NCI-H2227 treated with DMSO at 0.1 percent for 48 hours (cell line): ENCODE measurements at regions not wholly inside any gene's neighbourhood (a gene's known extent, or its start where the extent isn't known, plus 50 kb on each side); places are given as distances from the start of the nearest gene placed in this dataset.

ENCODE experiments used
- DNase-seq: peaks from one replicate; lab custom pipeline; 2025; lab: John Stamatoyannopoulos, UW

DNA sequence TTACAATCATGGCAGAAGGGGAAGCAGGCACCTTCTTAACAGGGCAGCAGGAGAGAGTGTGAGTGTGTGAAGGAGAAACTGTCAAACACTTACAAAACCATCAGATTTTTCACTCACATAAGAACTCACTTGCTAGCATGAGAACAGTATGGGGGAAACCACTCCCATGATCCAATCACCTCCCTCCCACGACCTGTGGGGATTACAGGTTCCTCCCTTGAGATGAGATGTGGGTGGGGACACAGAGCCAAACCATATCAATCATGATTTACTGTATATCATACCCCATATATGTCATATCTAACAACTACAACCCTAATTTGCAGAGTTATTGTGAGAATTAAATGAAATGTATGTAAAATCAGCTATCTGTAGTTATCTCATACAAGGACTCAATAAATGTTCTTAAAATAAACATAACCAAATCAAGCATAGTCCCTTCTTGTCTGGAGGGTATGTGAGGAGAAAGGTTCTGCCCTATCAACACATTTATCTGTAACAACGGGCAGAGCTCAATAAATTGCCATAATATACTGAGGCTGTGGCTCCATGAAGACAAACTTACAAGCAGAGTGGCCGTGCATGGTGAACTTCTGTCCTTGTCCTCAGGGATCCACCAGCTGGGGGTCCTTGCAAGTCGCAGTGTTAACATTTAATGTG, 504.7 kb downstream of the SOX2 start:
- DNase-seq, result no peak

GRCh38 chr3:182220013-182220412, 508.3 kb downstream of the SOX2 start:
- no peak for DNase-seq

DNA sequence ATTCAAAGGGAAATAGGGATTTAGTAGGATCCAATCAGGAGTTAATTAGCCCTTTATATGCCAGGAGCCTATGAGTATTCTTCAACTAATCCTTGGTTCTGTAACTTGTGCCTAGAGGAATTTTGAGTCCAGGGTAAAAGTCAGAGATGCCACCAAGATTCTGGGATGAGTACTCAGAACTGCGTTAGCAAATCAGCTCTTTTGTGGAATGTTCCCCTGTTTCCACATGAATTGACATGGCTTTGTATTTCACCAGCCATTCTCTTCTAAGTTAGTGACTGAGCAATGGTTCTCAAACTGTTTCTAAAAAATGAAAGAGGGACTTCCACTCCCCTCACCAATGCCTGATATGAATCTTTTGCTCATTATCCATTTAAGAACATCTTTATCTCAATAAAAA, 508.7 kb downstream of the SOX2 start:
- no peak for DNase-seq

DNA sequence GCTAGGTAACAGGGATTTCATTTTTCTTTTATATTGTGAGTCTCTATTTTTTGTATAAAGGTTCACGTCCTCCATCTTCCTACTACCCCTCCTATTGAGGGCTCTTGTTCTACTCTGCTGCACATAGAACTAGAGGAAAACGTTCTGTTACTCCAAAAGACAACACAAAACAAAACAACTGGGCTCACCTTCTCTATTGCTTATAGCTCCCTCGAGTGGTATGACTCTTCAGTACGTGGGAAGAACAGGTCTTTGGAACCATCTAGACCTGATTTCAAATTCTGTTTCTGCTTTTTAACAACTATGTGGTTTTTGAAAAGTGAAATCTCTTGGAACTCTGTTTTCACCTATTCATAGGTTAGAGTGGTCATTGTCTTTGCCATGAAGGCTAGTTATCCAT, 515.3 kb downstream of the SOX2 start:
- no peak for DNase-seq

DNA sequence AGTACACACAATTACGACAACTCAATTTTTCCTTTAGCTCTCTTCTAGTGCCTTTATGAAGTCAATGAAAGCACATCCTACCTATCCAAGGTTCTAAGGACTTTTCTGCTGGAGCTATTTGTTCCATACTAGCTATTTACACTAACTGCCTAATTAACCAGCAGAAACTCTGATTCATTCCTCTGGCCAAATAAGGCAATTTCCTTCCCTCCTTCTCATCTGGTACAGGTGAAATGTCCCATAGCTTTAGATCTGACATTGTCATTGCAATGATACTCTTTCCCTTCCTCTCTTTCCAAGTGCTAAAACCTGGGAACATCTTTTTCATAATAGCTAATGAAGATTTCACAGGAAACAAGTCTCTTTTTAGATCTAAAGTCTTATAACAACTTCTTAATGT, 521.7 kb downstream of the SOX2 start:
- no peak for DNase-seq

GRCh38 chr3:182233957-182234356, 522.2 kb downstream of the SOX2 start:
- DNase-seq, result no peak

DNA sequence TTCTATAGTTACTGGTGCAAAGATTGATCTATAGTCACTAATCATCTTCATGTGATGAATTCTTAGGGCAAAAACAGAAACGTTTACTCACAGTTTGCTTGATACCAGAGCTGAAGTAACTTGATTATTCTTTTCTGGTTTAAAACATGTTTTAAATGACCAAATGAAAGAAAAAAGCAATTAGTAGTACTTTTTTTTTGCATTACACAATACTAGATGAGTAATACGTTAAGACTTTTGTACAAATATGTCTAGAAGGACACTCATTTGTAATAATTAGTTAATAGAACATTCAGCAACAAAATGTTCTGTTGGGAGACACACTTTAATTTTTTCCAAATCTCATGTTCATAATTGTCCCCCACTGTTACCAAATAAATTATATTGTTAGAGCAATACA, 523.2 kb downstream of the SOX2 start:
- no peak for DNase-seq

- DNase-seq, result no peak
These were observed 523.8 kb downstream of the SOX2 start for GRCh38 chr3:182235504-182235903.

- DNase-seq, result no peak
These were observed 526.4 kb downstream of the SOX2 start for GRCh38 chr3:182238126-182238525.

DNA sequence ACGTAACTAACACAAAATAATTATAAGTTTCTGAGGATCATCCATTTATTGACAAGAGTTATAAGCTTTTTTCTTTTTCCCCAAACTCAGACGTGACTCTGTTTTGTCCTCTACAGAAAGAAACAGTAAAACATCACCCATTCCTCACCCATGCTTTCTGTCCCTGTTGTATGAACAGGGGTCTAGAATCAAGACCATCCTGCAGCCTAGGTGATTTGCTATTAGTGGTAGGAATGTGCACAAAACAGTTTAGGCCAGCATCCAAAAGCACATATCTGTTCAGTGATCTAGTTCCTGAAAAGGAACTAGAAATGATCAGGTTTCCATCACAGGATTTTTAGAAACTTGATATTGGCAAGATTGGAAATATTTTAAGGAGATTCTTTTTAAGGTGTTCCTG, 527.6 kb downstream of the SOX2 start:
- DNase-seq, result no peak

DNA sequence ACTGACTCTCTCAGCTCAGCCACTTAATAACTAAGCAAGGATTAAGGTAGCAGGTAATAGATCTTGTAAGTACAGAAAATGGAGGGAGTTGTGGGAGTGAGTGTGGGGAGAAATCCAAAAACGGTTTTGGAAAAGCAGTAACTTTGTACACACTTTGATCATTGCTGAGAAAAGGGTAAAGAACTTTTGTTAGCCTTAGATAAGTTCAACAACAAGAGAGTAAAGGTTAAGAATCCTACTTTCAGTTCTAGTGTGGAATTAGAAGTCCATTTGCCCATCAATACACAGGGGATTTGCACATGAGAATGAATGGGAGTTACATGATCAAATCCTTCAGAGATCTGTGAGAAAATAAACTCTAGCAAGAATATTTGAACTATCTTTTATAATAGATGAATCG, 528.7 kb downstream of the SOX2 start:
- DNase-seq, result no peak

DNA sequence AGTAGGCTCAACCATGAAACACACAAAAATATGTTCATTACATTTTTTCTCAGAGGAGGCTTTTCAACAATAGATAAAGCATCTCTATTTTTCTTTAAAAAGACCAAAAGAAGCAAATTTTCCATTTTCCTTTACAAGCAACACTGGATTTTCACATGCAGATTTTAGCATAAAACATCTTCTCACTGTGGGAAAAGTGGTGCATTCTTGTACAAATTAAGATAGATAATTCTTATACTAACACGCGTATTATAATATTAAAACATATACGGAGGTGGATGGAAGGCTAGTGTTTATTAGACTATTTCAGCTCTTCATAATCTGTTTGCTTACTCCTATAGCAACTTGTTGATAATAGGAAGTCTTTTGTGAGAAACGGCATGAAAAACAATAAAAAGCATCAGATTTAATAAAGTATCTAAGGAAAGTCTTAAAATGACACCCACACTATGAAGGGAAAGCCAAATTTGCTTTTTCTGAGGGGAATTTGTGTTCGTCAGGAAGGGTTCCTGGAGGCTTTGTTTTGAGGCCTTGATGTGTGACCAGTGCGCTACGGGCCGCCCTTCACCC, 529.6 kb downstream of the SOX2 start:
- no peak for DNase-seq

DNA sequence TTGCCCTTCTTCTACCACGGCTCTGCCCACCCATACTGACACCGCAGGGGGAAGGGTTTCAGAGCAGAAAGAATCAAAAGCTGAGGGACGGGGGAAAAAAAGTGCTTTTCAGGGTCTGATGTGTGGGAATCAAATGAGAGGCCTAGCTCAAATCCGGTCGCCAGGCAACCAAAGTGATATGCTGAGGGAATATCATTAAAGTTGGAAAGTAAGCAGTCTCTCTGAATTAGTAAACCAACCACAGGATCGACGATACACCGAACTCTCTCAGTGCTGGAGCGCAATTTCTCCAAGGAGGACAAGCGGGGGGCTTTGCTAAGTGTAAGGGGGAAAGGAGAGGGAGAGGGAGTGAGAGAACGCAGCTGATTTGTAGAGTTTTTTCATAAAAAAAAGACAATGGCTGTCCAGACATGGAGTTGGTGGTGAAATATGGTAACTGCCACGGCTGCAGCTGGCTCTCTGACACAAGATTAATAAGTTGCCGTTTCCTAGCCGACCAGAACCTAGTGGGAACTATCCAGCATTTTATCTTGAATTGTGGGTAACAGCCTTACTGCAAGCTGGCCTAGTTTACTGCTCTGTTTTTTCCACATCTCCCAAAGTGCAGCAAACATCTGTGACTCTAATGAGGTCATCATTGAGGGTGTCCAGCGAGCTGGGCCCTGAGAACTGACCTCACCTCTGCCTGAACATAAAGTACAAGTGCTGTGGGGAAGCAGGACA, 530.2 kb downstream of the SOX2 start:
- peak; percentile 7 for DNase-seq

DNA sequence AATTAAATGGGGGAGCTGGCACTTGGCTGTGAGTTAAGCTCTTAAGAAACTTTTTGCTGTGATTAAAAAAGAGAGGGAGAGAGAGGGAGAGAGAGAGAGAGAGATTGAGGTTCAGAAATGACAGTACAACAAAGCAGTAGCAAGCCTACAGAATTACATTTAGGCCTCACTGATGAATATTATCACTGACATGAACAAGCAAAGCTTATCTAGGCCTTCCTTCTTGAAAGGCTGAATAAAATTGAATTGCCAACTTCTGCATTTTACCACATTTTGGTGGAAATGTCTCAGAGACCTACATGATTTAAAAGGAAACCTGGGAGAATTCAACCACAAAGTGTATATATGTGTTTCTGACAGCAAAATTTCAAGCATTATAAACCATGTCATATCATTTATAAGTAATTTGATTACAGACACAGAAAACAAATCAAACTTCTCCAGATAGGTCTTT, 530.8 kb downstream of the SOX2 start:
- no peak for DNase-seq

DNA sequence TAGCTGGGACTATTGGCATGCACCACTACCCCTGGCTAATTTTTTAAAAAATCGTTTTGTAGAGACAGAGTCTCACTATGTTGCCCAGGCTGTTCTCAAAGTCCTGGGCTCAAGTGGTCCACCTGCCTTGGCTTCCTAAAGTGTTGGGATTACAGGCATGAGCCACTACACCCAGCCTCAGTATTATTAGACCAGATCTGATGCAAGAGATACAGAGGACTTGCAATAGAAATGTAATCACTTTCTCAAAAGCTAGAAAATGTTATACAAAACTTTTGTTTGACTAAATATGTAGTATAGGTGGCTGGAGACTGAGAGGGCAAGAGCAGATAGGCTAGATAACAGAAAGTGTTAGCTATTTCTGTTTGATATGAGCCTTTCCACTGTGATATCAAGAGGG, 531.9 kb downstream of the SOX2 start:
- no peak for DNase-seq

- DNase-seq, result no peak
These were observed 532.7 kb downstream of the SOX2 start for GRCh38 chr3:182244222-182244971.

DNA sequence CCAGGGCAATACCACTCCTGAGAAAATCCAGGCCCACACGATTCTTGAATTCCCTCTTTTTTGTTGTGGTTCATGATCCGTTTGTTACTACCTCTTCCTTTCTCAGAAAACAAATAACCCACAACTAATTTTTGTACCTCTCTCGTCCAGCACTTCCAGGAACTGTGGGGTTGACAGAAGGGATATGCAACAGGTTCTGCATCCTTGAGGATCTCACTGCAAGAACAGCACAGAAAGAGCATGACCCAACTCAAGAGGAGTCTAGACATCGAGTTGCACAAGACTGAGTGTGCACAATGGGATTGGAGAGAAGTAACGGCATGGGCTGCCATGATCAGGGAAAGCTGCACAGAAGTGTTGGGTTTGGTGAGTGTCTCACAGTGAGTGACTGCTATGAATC, 533.3 kb downstream of the SOX2 start:
- DNase-seq, result no peak

DNA sequence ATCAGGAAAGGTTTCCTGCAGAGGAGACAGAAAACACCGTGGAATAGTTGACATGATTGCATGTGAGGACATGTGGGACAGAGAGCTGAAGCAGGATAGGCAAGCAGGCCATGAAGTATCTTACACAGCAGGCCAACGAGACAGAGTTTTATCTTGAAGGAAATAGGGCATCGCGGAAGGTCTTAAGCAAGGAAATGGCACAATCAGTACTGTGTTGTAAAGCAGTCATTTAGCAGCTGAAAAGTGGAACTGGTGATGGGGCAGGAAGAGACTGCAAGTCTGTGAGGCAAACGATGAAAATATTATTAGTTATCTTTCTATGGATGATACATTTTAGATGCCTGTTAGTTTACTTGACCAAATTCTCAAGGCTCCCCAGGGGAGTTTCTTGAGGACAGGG, 535.1 kb downstream of the SOX2 start:
- DNase-seq, result no peak

GRCh38 chr3:182248349-182248880, 536.7 kb downstream of the SOX2 start:
- no peak for DNase-seq

- no peak for DNase-seq
These were observed 540.5 kb upstream of the ATP11B start for GRCh38 chr3:182252802-182253201.

GRCh38 chr3:182255158-182255557, 538.1 kb upstream of the ATP11B start:
- DNase-seq, result no peak

DNA sequence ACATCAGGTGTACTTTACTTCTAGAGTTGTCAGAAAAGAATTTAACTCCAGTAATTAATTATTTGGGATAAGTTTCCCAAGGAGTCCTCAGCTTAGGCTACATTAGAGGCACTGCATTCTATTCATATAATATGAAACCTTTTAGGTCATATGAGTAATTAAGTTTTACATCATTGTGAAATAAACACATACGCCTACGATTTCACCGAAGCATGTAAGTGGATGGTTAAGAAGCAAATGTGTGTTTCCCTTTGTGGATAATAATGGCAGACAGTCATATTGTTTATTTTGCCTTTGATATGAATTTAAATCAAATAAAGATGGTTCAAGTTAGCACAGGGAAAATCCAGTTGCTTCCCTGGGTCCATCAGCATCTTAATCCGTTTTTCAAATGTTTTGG, 535.9 kb upstream of the ATP11B start:
- DNase-seq, result no peak
